NCI-H2171 (cell line): ENCODE measurements at regions not wholly inside any gene's neighbourhood (a gene's known extent, or its start where the extent isn't known, plus 50 kb on each side); places are given as distances from the start of the nearest gene placed in this dataset.

Source experiments
- DNase-seq: peaks from one replicate; lab custom pipeline; 2025; lab: John Stamatoyannopoulos, UW

- no peak for DNase-seq
Observed at GRCh38 chr6:94372229-94372628, 952.9 kb upstream of the EPHA7 start.

GRCh38 chr6:94367316-94367715 lies 948.0 kb upstream of the EPHA7 start:
- DNase-seq = no peak

GRCh38 chr6:94362061-94362864 lies 942.9 kb upstream of the EPHA7 start:
- no peak for DNase-seq

GRCh38 chr6:94361304-94362060 lies 942.1 kb upstream of the EPHA7 start:
- DNase-seq = no peak

GRCh38 chr6:94357381-94357980 lies 938.1 kb upstream of the EPHA7 start:
- DNase-seq = no peak

- no peak for DNase-seq
Observed at GRCh38 chr6:94350833-94351232, 931.5 kb upstream of the EPHA7 start.

- peak; percentile 42 for DNase-seq
Observed at GRCh38 chr6:94349227-94349626, 929.9 kb upstream of the EPHA7 start.

GRCh38 chr6:94344866-94345265 lies 925.5 kb upstream of the EPHA7 start:
- no peak for DNase-seq

GRCh38 chr6:94341173-94341572 lies 921.8 kb upstream of the EPHA7 start:
- no peak for DNase-seq

GRCh38 chr6:94323853-94324252 lies 904.5 kb upstream of the EPHA7 start:
- no peak for DNase-seq

- no peak for DNase-seq
Observed at GRCh38 chr6:94300424-94301144, 881.2 kb upstream of the EPHA7 start.

- no peak for DNase-seq
Observed at GRCh38 chr6:94289131-94289530, 869.8 kb upstream of the EPHA7 start.

GRCh38 chr6:94278146-94278545 lies 858.8 kb upstream of the EPHA7 start:
- peak; percentile 32 for DNase-seq

GRCh38 chr6:94272327-94272726 lies 853.0 kb upstream of the EPHA7 start:
- peak; percentile 25 for DNase-seq

- no peak for DNase-seq
Observed at GRCh38 chr6:94270091-94270948, 851.0 kb upstream of the EPHA7 start.

- DNase-seq = no peak
Observed at GRCh38 chr6:94269256-94269655, 849.9 kb upstream of the EPHA7 start.

- DNase-seq = no peak
Observed at GRCh38 chr6:94260765-94261164, 841.4 kb upstream of the EPHA7 start.

- no peak for DNase-seq
Observed at GRCh38 chr6:94254689-94255088, 835.3 kb upstream of the EPHA7 start.

- no peak for DNase-seq
Observed at GRCh38 chr6:94251878-94252277, 832.5 kb upstream of the EPHA7 start.

- DNase-seq = no peak
Observed at GRCh38 chr6:94245395-94245794, 826.0 kb upstream of the EPHA7 start.

GRCh38 chr6:94238868-94239267 lies 819.5 kb upstream of the EPHA7 start:
- no peak for DNase-seq
